ENCODE measurements at regions not wholly inside any gene's neighbourhood (a gene's known extent, or its start where the extent isn't known, plus 50 kb on each side); places are given as distances from the start of the nearest gene placed in this dataset.

- no peak for TF ChIP-seq CTCF (conservative IDR thresholded peaks at IDR 0.05; ENCODE audit: low read depth, low read length)
These were observed 595.3 kb upstream of the POU3F2 start for GRCh38 chr6:98239057-98239456.

GRCh38 chr6:98241630-98242029, 592.7 kb upstream of the POU3F2 start:
- Histone ChIP-seq H3K9ac (no peak overlapping the region), H3K36me3 (ENCODE audit: insufficient read depth) (no peaks in the 10 kb centered on the region), H4K20me1 (ENCODE audit: insufficient read depth) (no peaks in the 10 kb centered on the region), H3K4me2 (no peak overlapping the region), H3K4me3 (IDR thresholded peaks at IDR 0.05; ENCODE audit: insufficient read depth, low read depth, low read length) (no peak overlapping the region), H3K27ac (no peak overlapping the region), H3K79me2 (ENCODE audit: insufficient read depth, low read depth) (no peaks in the 10 kb centered on the region), H3K4me1 (ENCODE audit: low read depth, poor library complexity, severe bottlenecking) (no peaks in the 10 kb centered on the region), H3K27me3 (ENCODE audit: insufficient read depth, low read depth) (no peaks in the 10 kb centered on the region), H2AFZ (ENCODE audit: low read depth) (no peak overlapping the region)
- no peak for TF ChIP-seq CTCF (conservative IDR thresholded peaks at IDR 0.05; ENCODE audit: low read depth, low read length)

More at GRCh38 chr6:98239057-98239456, 595.3 kb upstream of the POU3F2 start:
- H3K9ac ChIP-seq: no peak overlapping the region
- no peaks in the 10 kb centered on the region for H3K4me1 ChIP-seq (ENCODE audit: low read depth, poor library complexity, severe bottlenecking)
- H4K20me1 ChIP-seq (ENCODE audit: insufficient read depth): no peaks in the 10 kb centered on the region
- no peak overlapping the region for H3K4me3 ChIP-seq (IDR thresholded peaks at IDR 0.05; ENCODE audit: insufficient read depth, low read depth, low read length)
- H2AFZ ChIP-seq (ENCODE audit: low read depth): no peak overlapping the region
- H3K27me3 ChIP-seq (ENCODE audit: insufficient read depth, low read depth): no peaks in the 10 kb centered on the region
- no peaks in the 10 kb centered on the region for H3K79me2 ChIP-seq (ENCODE audit: insufficient read depth, low read depth)
- H3K36me3 ChIP-seq (ENCODE audit: insufficient read depth): no peaks in the 10 kb centered on the region
- no peak overlapping the region for H3K4me2 ChIP-seq
- H3K27ac ChIP-seq: no peak overlapping the region

GRCh38 chr6:98254624-98255023, 579.8 kb upstream of the POU3F2 start:
- H3K27ac ChIP-seq: no peak overlapping the region
- H3K4me3 ChIP-seq (IDR thresholded peaks at IDR 0.05; ENCODE audit: insufficient read depth, low read depth, low read length): no peak overlapping the region
- no peaks in the 10 kb centered on the region for H3K27me3 ChIP-seq (ENCODE audit: insufficient read depth, low read depth)
- no peak overlapping the region for H3K9ac ChIP-seq
- no peaks in the 10 kb centered on the region for H3K36me3 ChIP-seq (ENCODE audit: insufficient read depth)
- TF ChIP-seq CTCF (conservative IDR thresholded peaks at IDR 0.05; ENCODE audit: low read depth, low read length): no peak
- H2AFZ ChIP-seq (ENCODE audit: low read depth): no peak overlapping the region
- H3K4me1 ChIP-seq (ENCODE audit: low read depth, poor library complexity, severe bottlenecking): no peaks in the 10 kb centered on the region
- H4K20me1 ChIP-seq (ENCODE audit: insufficient read depth): no peaks in the 10 kb centered on the region
- no peak overlapping the region for H3K4me2 ChIP-seq
- no peaks in the 10 kb centered on the region for H3K79me2 ChIP-seq (ENCODE audit: insufficient read depth, low read depth)

GRCh38 chr6:98260382-98260781, 574.0 kb upstream of the POU3F2 start:
- no peak overlapping the region for H3K4me3 ChIP-seq (IDR thresholded peaks at IDR 0.05; ENCODE audit: insufficient read depth, low read depth, low read length)
- H3K9ac ChIP-seq: no peak overlapping the region
- no peaks in the 10 kb centered on the region for H3K36me3 ChIP-seq (ENCODE audit: insufficient read depth)
- H3K4me1 ChIP-seq (ENCODE audit: low read depth, poor library complexity, severe bottlenecking): no peaks in the 10 kb centered on the region
- no peaks in the 10 kb centered on the region for H3K79me2 ChIP-seq (ENCODE audit: insufficient read depth, low read depth)
- no peaks in the 10 kb centered on the region for H4K20me1 ChIP-seq (ENCODE audit: insufficient read depth)
- H3K27ac ChIP-seq: no peak overlapping the region
- no peaks in the 10 kb centered on the region for H3K27me3 ChIP-seq (ENCODE audit: insufficient read depth, low read depth)
- no peak overlapping the region for H3K4me2 ChIP-seq
- no peak overlapping the region for H2AFZ ChIP-seq (ENCODE audit: low read depth)
- no peak for TF ChIP-seq CTCF (conservative IDR thresholded peaks at IDR 0.05; ENCODE audit: low read depth, low read length)

All from KMS-11 (cell line).